GM11168 (cell line): ENCODE measurements at regions not wholly inside any gene's neighbourhood (a gene's known extent, or its start where the extent isn't known, plus 50 kb on each side); places are given as distances from the start of the nearest gene placed in this dataset.

Experiments
- in situ Hi-C: fragments of 300-500 bp; cut with MboI; formaldehyde crosslinking; loops from one replicate; pipeline ENCODE4 v1.12.0; 2022; ENCODE audit warnings: low sequenced_read_pairs; ENCODE audit not compliant: unreplicated experiment

- in situ Hi-C loops, result no loop called here
Measured at GRCh38 chr1:106814418-106814817, 242.1 kb upstream of the PRMT6 start.

- in situ Hi-C loops, result no loop called here
Measured at GRCh38 chr1:106817575-106817974, 238.9 kb upstream of the PRMT6 start.

- in situ Hi-C loops, result no loop called here
Measured at GRCh38 chr1:106831511-106831910, 225.0 kb upstream of the PRMT6 start.

GRCh38 chr1:106836708-106837107 lies 219.8 kb upstream of the PRMT6 start:
- in situ Hi-C loops, result no loop called here

- in situ Hi-C loops, result no loop called here
Measured at GRCh38 chr1:106843518-106843917, 213.0 kb upstream of the PRMT6 start.

- in situ Hi-C loops, result no loop called here
Measured at GRCh38 chr1:106846656-106847055, 209.8 kb upstream of the PRMT6 start.

GRCh38 chr1:106861110-106861509 lies 195.4 kb upstream of the PRMT6 start:
- in situ Hi-C loops, result no loop called here

GRCh38 chr1:106868828-106869227 lies 187.6 kb upstream of the PRMT6 start:
- in situ Hi-C loops, result no loop called here

- in situ Hi-C loops, result no loop called here
Measured at GRCh38 chr1:106875622-106876021, 180.9 kb upstream of the PRMT6 start.

- in situ Hi-C loops, result no loop called here
Measured at GRCh38 chr1:106876384-106876783, 180.1 kb upstream of the PRMT6 start.

GRCh38 chr1:106879538-106879937 lies 176.9 kb upstream of the PRMT6 start:
- in situ Hi-C loops, result no loop called here

- in situ Hi-C loops, result no loop called here
Measured at GRCh38 chr1:106880226-106880625, 176.2 kb upstream of the PRMT6 start.

GRCh38 chr1:106883208-106883607 lies 173.3 kb upstream of the PRMT6 start:
- in situ Hi-C loops, result no loop called here

- in situ Hi-C loops, result no loop called here
Measured at GRCh38 chr1:106889059-106889458, 167.4 kb upstream of the PRMT6 start.

GRCh38 chr1:106889583-106889982 lies 166.9 kb upstream of the PRMT6 start:
- in situ Hi-C loops, result no loop called here

- in situ Hi-C loops, result no loop called here
Measured at GRCh38 chr1:106897976-106898375, 158.5 kb upstream of the PRMT6 start.

- in situ Hi-C loops, result no loop called here
Measured at GRCh38 chr1:106899644-106900043, 156.8 kb upstream of the PRMT6 start.

- in situ Hi-C loops, result no loop called here
Measured at GRCh38 chr1:106907795-106908194, 148.7 kb upstream of the PRMT6 start.

GRCh38 chr1:106908689-106909088 lies 147.8 kb upstream of the PRMT6 start:
- in situ Hi-C loops, result no loop called here

- in situ Hi-C loops, result no loop called here
Measured at GRCh38 chr1:106910798-106911197, 145.7 kb upstream of the PRMT6 start.

- in situ Hi-C loops, result no loop called here
Measured at GRCh38 chr1:106912131-106912530, 144.3 kb upstream of the PRMT6 start.

- in situ Hi-C loops, result no loop called here
Measured at GRCh38 chr1:106921186-106921585, 135.3 kb upstream of the PRMT6 start.

GRCh38 chr1:106924360-106924759 lies 132.1 kb upstream of the PRMT6 start:
- in situ Hi-C loops, result no loop called here
